HCT116 (cell line): ENCODE measurements at regions not wholly inside any gene's neighbourhood (a gene's known extent, or its start where the extent isn't known, plus 50 kb on each side); places are given as distances from the start of the nearest gene placed in this dataset.

Experiments
- ATAC-seq: fragments of 200-7000 bp; cut with Tn5 transposase; 2 replicates; pipeline ENCODE4 v1.9.1; 2020; ENCODE audit warnings: mild to moderate bottlenecking, moderate library complexity
- BruUV-seq: library from RNA; stranded (reverse); fragments of 400-500 nt; replicated peaks from 2 replicates; lab custom pipeline; 2021; lab: Mats Ljungman, UMichigan
- CTCF ChIA-PET: fragments of 300-600 bp; sonication (Branson Sonifier 250); formaldehyde crosslinking; loops from one replicate; lab custom pipeline; 2021; ENCODE audit warnings: antibody characterized with exemption; lab: Charles Lee
- POLR2A ChIA-PET: fragments of 300-600, 350-600 bp; sonication (Branson Sonifier 250); formaldehyde crosslinking; loops from one replicate; lab custom pipeline; 2021; ENCODE audit warnings: antibody characterized with exemption; lab: Charles Lee
- RAD21 ChIA-PET, 2 experiments: fragments of 300-600 bp; sonication (Branson Sonifier 250); formaldehyde crosslinking; loops; one replicate each; lab custom pipeline; 2023; ENCODE audit warnings: low total read pairs in 2 of 2; ENCODE audit not compliant: uncharacterized antibody in 2 of 2, unreplicated experiment in 2 of 2, low non-redundant PET in 1 of 2; lab: Charles Lee
- DNase-seq: peaks from one replicate; pipeline ENCODE4 v3.0.0-alpha.2; 2010; ENCODE audit warnings: low read depth, low spot score
- H2AFZ ChIP-seq: fragments of 200-600 bp; shearing (Covaris generic), sonication (generic); 2 replicates; pipeline ENCODE4 v1.6.1; 2017; ENCODE audit warnings: low read depth, mixed run types, mixed read lengths, antibody characterized with exemption, low read length; ENCODE audit not compliant: poor library complexity, severe bottlenecking
- H3K27ac ChIP-seq: 2 replicates; pipeline ENCODE4 v1.5.1; 2012; ENCODE audit warnings: low read depth, low read length
- H3K27me3 ChIP-seq: fragments of 200-600 bp; sonication (generic); 2 replicates; pipeline ENCODE4 v1.6.1; 2016; ENCODE audit warnings: mixed run types, low read length, mixed read lengths; ENCODE audit not compliant: insufficient read depth
- H3K36me3 ChIP-seq, 2 experiments: fragments of 200-500 bp in 1 of 2; fragments of 200-600 bp in 1 of 2; sonication (Bioruptor generic) in 1 of 2; sonication (generic) in 1 of 2; 2 replicates each; pipeline versions ENCODE4 v1.5.1 to v1.6.1; 2014 to 2016; ENCODE audit warnings: low read length in 2 of 2, inconsistent platforms in 1 of 2, mixed read lengths in 1 of 2, mixed run types in 1 of 2; ENCODE audit not compliant: insufficient read depth in 2 of 2, control insufficient read depth in 1 of 2
- H3K4me1 ChIP-seq, 2 experiments: fragments of 200-600 bp in 1 of 2; sonication (generic) in 1 of 2; 2 replicates each; pipeline versions ENCODE4 v1.5.1 to v1.6.1; 2012 to 2017; ENCODE audit warnings: low read length in 2 of 2, inconsistent platforms in 1 of 2, mild to moderate bottlenecking in 1 of 2, mixed read lengths in 1 of 2, mixed run types in 1 of 2, moderate library complexity in 1 of 2; ENCODE audit not compliant: insufficient read depth in 2 of 2, control insufficient read depth in 1 of 2
- H3K4me2 ChIP-seq: fragments of 200-600 bp; sonication (generic); 2 replicates; pipeline ENCODE4 v1.6.1; 2017; ENCODE audit warnings: mixed run types, low read length, mixed read lengths
- H3K4me3 ChIP-seq, 2 experiments: fragments of 200-600 bp in 1 of 2; sonication (generic) in 1 of 2; replicated peaks in 1 of 2; 2 replicates each; pipeline ENCODE4 v1.5.1; 2011 to 2016; ENCODE audit warnings: low read length in 2 of 2, control low read depth in 1 of 2, low read depth in 1 of 2, mild to moderate bottlenecking in 1 of 2, mixed read lengths in 1 of 2, mixed run types in 1 of 2
- H3K79me2 ChIP-seq: fragments of 200-600 bp; sonication (generic); 2 replicates; pipeline ENCODE4 v1.6.1; 2017; ENCODE audit warnings: mild to moderate bottlenecking, mixed run types, low read length, moderate library complexity, mixed read lengths; ENCODE audit not compliant: insufficient read depth
- H3K9ac ChIP-seq: fragments of 200-600 bp; sonication (generic); 2 replicates; pipeline ENCODE4 v1.6.1; 2016; ENCODE audit warnings: low read length, mixed read lengths
- H3K9me2 ChIP-seq: fragments of 200-600 bp; sonication (generic), shearing (Covaris generic); 2 replicates; pipeline ENCODE4 v1.6.1; 2017; ENCODE audit warnings: mixed run types, mild to moderate bottlenecking, moderate library complexity; ENCODE audit not compliant: insufficient read depth
- H3K9me3 ChIP-seq, 2 experiments: fragments of 200-500 bp in 1 of 2; fragments of 200-600 bp in 1 of 2; sonication (Bioruptor generic) in 1 of 2; sonication (generic) in 1 of 2; 2 replicates each; pipeline ENCODE4 v1.6.1; 2014 to 2017; ENCODE audit warnings: low read length in 2 of 2, mixed read lengths in 2 of 2, inconsistent platforms in 1 of 2, low read depth in 1 of 2, mild to moderate bottlenecking in 1 of 2, mixed run types in 1 of 2, moderate library complexity in 1 of 2; ENCODE audit not compliant: control insufficient read depth in 1 of 2, insufficient read depth in 1 of 2
- H4K20me1 ChIP-seq: fragments of 200-600 bp; sonication (generic), shearing (Covaris generic); 2 replicates; pipeline ENCODE4 v1.6.1; 2017; ENCODE audit warnings: mixed run types, mild to moderate bottlenecking, moderate library complexity; ENCODE audit not compliant: insufficient read depth
- CBX3 ChIP-seq: IDR thresholded peaks from 2 replicates; pipeline ENCODE4 v1.6.1; 2012; ENCODE audit warnings: low read depth
- CEBPB ChIP-seq: IDR thresholded peaks from 2 replicates; pipeline ENCODE4 v1.6.1; 2012; ENCODE audit warnings: low read depth
- ELF1 ChIP-seq: IDR thresholded peaks from 2 replicates; pipeline ENCODE4 v1.6.1; 2012; ENCODE audit warnings: low read depth, borderline replicate concordance
- EZH2phosphoT487 ChIP-seq: fragments of 200-600 bp; IDR thresholded peaks from 2 replicates; pipeline ENCODE4 v1.6.1; 2018; ENCODE audit warnings: antibody characterized with exemption, borderline replicate concordance
- JUND ChIP-seq: IDR thresholded peaks from 2 replicates; pipeline ENCODE4 v1.6.1; 2012
- POLR2A ChIP-seq: IDR thresholded peaks from 2 replicates; pipeline ENCODE4 v1.7.0; 2011; ENCODE audit warnings: borderline replicate concordance; ENCODE audit not compliant: insufficient read depth, insufficient read length; ENCODE audit errors: extremely low read depth
- SIN3A ChIP-seq: IDR thresholded peaks from 2 replicates; pipeline ENCODE4 v1.6.1; 2012; ENCODE audit warnings: low read depth
- SP1 ChIP-seq: IDR thresholded peaks from 2 replicates; pipeline ENCODE4 v1.6.1; 2012; ENCODE audit warnings: low read depth
- TCF7L2 ChIP-seq: IDR thresholded peaks from 2 replicates; pipeline ENCODE4 v1.7.0; 2011; ENCODE audit warnings: borderline replicate concordance, inconsistent platforms; ENCODE audit not compliant: insufficient read depth, insufficient read length; ENCODE audit errors: extremely low read depth
- YY1 ChIP-seq: IDR thresholded peaks from 2 replicates; pipeline ENCODE4 v1.6.1; 2011; ENCODE audit warnings: low read length, low read depth, moderate library complexity, mild to moderate bottlenecking; ENCODE audit not compliant: insufficient replicate concordance; ENCODE audit errors: extremely low read depth
- ZBTB33 ChIP-seq: IDR thresholded peaks from 2 replicates; pipeline ENCODE4 v1.6.1; 2011; ENCODE audit warnings: mild to moderate bottlenecking, low read length, moderate library complexity; ENCODE audit not compliant: insufficient replicate concordance; ENCODE audit errors: extremely low read depth
- intact Hi-C: fragments of 100-400 bp; cut with micrococcal nuclease; formaldehyde crosslinking; loops from 2 replicates; pipeline ENCODE4 v1.10.0; 2022
- TF ChIP-seq, protein P1 (sequence below): IDR thresholded peaks from 2 replicates; pipeline ENCODE4 v1.6.1; 2012
- TF ChIP-seq, protein P2 (sequence below), 3 experiments: fragments of 200-600 bp in 1 of 3; sonication (generic) in 1 of 3; IDR thresholded peaks in 2 of 3; conservative IDR thresholded peaks in 1 of 3; 2 replicates each; pipeline ENCODE4 v1.5.1; 2012 to 2017; ENCODE audit warnings: low read depth in 2 of 3, low read length in 2 of 3, antibody characterized with exemption in 1 of 3, borderline replicate concordance in 1 of 3, control low read depth in 1 of 3, mild to moderate bottlenecking in 1 of 3, mixed read lengths in 1 of 3, mixed run types in 1 of 3, moderate library complexity in 1 of 3; ENCODE audit not compliant: insufficient read depth in 1 of 3

- TF ChIP-seq, protein P1, sequence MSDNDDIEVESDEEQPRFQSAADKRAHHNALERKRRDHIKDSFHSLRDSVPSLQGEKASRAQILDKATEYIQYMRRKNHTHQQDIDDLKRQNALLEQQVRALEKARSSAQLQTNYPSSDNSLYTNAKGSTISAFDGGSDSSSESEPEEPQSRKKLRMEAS = no peak
- TF ChIP-seq ELF1 (no peak), ZBTB33 (no peak), TCF7L2 (no peak)
- ATAC-seq = no peak
- Histone ChIP-seq H2AFZ (no peak overlapping the region), H3K9me3 (no peaks in the 10 kb centered on the region), H3K79me2 (no peaks in the 10 kb centered on the region), H3K9ac (no peak overlapping the region), H3K4me1 (no peaks in the 10 kb centered on the region), H3K27ac (no peak overlapping the region), H3K4me2 (no peak overlapping the region), H3K4me3 (no peak overlapping the region), H3K9me2 (no peaks in the 10 kb centered on the region), H3K36me3 (no peaks in the 10 kb centered on the region), H4K20me1 (no peaks in the 10 kb centered on the region), H3K27me3 (no peaks in the 10 kb centered on the region)
- CTCF ChIA-PET = no interaction called here
- intact Hi-C loops = no loop called here
- no peak for DNase-seq
- POLR2A ChIA-PET = no interaction called here
- RAD21 ChIA-PET = no interaction called here
- no TSS peak for BruUV-seq
Observed at GRCh38 chr11:69557266-69557665, 75.8 kb downstream of the LINC01488 start.

- POLR2A ChIA-PET = no interaction called here
- H3K9me3 ChIP-seq = no peaks in the 10 kb centered on the region
- DNase-seq (no peak), ATAC-seq (no peak)
- no peaks in the 10 kb centered on the region for H3K4me1 ChIP-seq
- no TSS peak for BruUV-seq
- RAD21 ChIA-PET = no interaction called here
- no peak overlapping the region for H3K27ac ChIP-seq
- no peaks in the 10 kb centered on the region for H3K9me2 ChIP-seq
- H3K36me3 ChIP-seq = no peaks in the 10 kb centered on the region
- no peaks in the 10 kb centered on the region for H3K27me3 ChIP-seq
- CTCF ChIA-PET = no interaction called here
- H2AFZ ChIP-seq = no peak overlapping the region
- intact Hi-C loops = no loop called here
- no peak overlapping the region for H3K9ac ChIP-seq
- no peaks in the 10 kb centered on the region for H4K20me1 ChIP-seq
- no peak overlapping the region for H3K4me3 ChIP-seq
- H3K79me2 ChIP-seq = no peaks in the 10 kb centered on the region
- H3K4me2 ChIP-seq = no peak overlapping the region
- TF ChIP-seq TCF7L2 (no peak), SP1 (no peak), POLR2A (no peak), EZH2phosphoT487 (no peak), JUND (no peak), YY1 (no peak), SIN3A (no peak), ELF1 (no peak), CEBPB (no peak), CBX3 (no peak)
- TF ChIP-seq, protein P2, sequence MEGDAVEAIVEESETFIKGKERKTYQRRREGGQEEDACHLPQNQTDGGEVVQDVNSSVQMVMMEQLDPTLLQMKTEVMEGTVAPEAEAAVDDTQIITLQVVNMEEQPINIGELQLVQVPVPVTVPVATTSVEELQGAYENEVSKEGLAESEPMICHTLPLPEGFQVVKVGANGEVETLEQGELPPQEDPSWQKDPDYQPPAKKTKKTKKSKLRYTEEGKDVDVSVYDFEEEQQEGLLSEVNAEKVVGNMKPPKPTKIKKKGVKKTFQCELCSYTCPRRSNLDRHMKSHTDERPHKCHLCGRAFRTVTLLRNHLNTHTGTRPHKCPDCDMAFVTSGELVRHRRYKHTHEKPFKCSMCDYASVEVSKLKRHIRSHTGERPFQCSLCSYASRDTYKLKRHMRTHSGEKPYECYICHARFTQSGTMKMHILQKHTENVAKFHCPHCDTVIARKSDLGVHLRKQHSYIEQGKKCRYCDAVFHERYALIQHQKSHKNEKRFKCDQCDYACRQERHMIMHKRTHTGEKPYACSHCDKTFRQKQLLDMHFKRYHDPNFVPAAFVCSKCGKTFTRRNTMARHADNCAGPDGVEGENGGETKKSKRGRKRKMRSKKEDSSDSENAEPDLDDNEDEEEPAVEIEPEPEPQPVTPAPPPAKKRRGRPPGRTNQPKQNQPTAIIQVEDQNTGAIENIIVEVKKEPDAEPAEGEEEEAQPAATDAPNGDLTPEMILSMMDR (IDR thresholded peaks at IDR 0.05 in 2 of 3, conservative IDR thresholded peaks at IDR 0.05 in 1 of 3; ENCODE audit: borderline replicate concordance in 1 of 3, insufficient read depth in 1 of 3, low read depth in 2 of 3, low read length in 2 of 3) = no peak
Observed at GRCh38 chr11:69558519-69558941, 77.1 kb downstream of the LINC01488 start.
